ENCODE measurements at regions not wholly inside any gene's neighbourhood (a gene's known extent, or its start where the extent isn't known, plus 50 kb on each side); places are given as distances from the start of the nearest gene placed in this dataset.

DNA sequence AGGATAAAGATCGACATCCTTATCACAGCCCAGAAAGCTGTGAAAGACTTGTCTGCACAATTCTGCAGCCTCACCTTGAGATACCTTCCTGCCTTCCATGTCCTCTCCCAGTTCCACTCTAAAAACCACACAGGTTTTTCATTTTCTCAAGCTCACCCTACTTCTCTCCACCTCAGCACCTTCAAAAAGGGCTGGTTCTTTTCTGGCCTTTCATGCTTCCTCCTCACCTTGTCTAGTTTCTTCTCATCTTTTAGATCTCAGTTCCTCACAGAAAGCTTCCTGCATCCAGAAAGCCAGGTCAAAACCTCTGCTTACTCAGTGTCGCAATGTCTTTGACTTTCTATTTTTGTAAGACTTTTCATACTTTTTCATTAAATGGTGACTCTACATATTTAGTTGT is 140.2 kb upstream of the STT3B start:
- H3K4ac ChIP-seq (ENCODE audit: low read depth, low read length), result no peak overlapping the region

More for the DNA sequence above, 140.2 kb upstream of the STT3B start:
- H3K9me3 ChIP-seq (ENCODE audit: control insufficient read depth, low read depth, low read length), result no peaks in the 10 kb centered on the region
- H3K4me1 Mint-ChIP-seq, result peaks cover 23 to 27% of the 10 kb centered on the region in 2 experiments
- peaks cover 34% of the 10 kb centered on the region for H3K27me3 Mint-ChIP-seq (ENCODE audit: low read depth)
- H3K27ac Mint-ChIP-seq, result no peak overlapping the region; a peak in 1 of 7 replicates
- H3K23ac ChIP-seq (ENCODE audit: insufficient read length, low read depth, low read length), result no peak overlapping the region
- H2BK12ac ChIP-seq (ENCODE audit: insufficient read length, low read depth, low read length), result no peak overlapping the region
- no peak overlapping the region for H4K8ac ChIP-seq (replicated peaks; ENCODE audit: insufficient read length, low read depth, low read length)
- H3K18ac ChIP-seq (ENCODE audit: insufficient read length, low read depth, low read length), result no peak overlapping the region
- no peaks in the 10 kb centered on the region; a peak in 1 of 7 replicates for H3K36me3 Mint-ChIP-seq (ENCODE audit: insufficient read depth in 1 of 3, low read depth in 3 of 3)
- no peaks in the 10 kb centered on the region for H3K79me2 ChIP-seq (ENCODE audit: insufficient read depth, low read length)
- H2AFZ ChIP-seq (ENCODE audit: low read length), result no peak overlapping the region
- no peak overlapping the region for H3K4me3 Mint-ChIP-seq
- no peaks in the 10 kb centered on the region for H3K23me2 ChIP-seq (ENCODE audit: insufficient read length, low read depth, low read length, poor library complexity, severe bottlenecking)
- no peak overlapping the region for H2AK5ac ChIP-seq (ENCODE audit: insufficient read length, low read length)
- peaks cover 8% of the 10 kb centered on the region; the same call in 1 of the 2 replicates for H3K4me1 ChIP-seq (ENCODE audit: insufficient read depth, low read length)
- WGBS (ENCODE audit: extremely low coverage, insufficient read length, low lambda C conversion rate), result no CpG with 5 or more reads among the region's 2 CpGs
- TF ChIP-seq, protein P1, sequence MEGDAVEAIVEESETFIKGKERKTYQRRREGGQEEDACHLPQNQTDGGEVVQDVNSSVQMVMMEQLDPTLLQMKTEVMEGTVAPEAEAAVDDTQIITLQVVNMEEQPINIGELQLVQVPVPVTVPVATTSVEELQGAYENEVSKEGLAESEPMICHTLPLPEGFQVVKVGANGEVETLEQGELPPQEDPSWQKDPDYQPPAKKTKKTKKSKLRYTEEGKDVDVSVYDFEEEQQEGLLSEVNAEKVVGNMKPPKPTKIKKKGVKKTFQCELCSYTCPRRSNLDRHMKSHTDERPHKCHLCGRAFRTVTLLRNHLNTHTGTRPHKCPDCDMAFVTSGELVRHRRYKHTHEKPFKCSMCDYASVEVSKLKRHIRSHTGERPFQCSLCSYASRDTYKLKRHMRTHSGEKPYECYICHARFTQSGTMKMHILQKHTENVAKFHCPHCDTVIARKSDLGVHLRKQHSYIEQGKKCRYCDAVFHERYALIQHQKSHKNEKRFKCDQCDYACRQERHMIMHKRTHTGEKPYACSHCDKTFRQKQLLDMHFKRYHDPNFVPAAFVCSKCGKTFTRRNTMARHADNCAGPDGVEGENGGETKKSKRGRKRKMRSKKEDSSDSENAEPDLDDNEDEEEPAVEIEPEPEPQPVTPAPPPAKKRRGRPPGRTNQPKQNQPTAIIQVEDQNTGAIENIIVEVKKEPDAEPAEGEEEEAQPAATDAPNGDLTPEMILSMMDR (conservative IDR thresholded peaks at IDR 0.05), result no peak
- no peak overlapping the region for H3T11ph ChIP-seq (ENCODE audit: low read length)
- H3K79me1 ChIP-seq (ENCODE audit: insufficient read depth, low read depth, low read length, poor library complexity, severe bottlenecking), result no peaks in the 10 kb centered on the region
- H4K91ac ChIP-seq (ENCODE audit: insufficient read length, low read depth, low read length), result no peak overlapping the region
- no peak overlapping the region for H3K27ac ChIP-seq (ENCODE audit: insufficient read length, low read depth, low read length)
- H2BK15ac ChIP-seq (ENCODE audit: low read depth, low read length), result no peak overlapping the region
- DNase-seq, result no peak
- H3K14ac ChIP-seq (ENCODE audit: insufficient read depth, low read length), result no peak overlapping the region
- H4K20me1 ChIP-seq (ENCODE audit: control insufficient read depth, insufficient read depth, insufficient read length), result no peaks in the 10 kb centered on the region
- peaks cover 2% of the 10 kb centered on the region; the same call in 1 of the 2 replicates for H3K27me3 ChIP-seq (ENCODE audit: insufficient read depth, low read length)
- H3K4me2 ChIP-seq (ENCODE audit: insufficient read depth, insufficient read length, low read length), result no peak overlapping the region
- H4K5ac ChIP-seq (ENCODE audit: insufficient read length, low read depth, low read length), result no peak overlapping the region
- H3K9ac ChIP-seq (ENCODE audit: extremely low read depth, insufficient read length, low read length), result no peak overlapping the region
- H2BK5ac ChIP-seq (ENCODE audit: insufficient read length, low read length), result no peak overlapping the region
- no peak overlapping the region for H3K56ac ChIP-seq (ENCODE audit: insufficient read length, low read depth, low read length)
- H3K9me3 Mint-ChIP-seq, result peaks cover under 1% of the 10 kb centered on the region in 2 experiments; a peak in 2 of 5 replicates
- H2BK120ac ChIP-seq (ENCODE audit: low read depth, low read length, poor library complexity, severe bottlenecking), result no peak overlapping the region
- H2BK20ac ChIP-seq (ENCODE audit: low read depth, low read length, poor library complexity, severe bottlenecking), result no peak overlapping the region
